IPS-20b (cell line): ENCODE measurements at regions not wholly inside any gene's neighbourhood (a gene's known extent, or its start where the extent isn't known, plus 50 kb on each side); places are given as distances from the start of the nearest gene placed in this dataset.
A peak's percentile ranks its signal among the peaks of the same experiment; 100 is the strongest.
"Not testable (repeated sequence)": the region's sequence is repeated elsewhere in the genome, so short reads cannot be mapped to it uniquely, and the experiment has no call there.

Source experiments
- H3K27ac ChIP-seq: one replicate; pipeline ENCODE4 v1.5.1; 2013; ENCODE audit warnings: low read length
- H3K27me3 ChIP-seq: 2 replicates; pipeline ENCODE4 v1.6.1; 2013; ENCODE audit warnings: mild to moderate bottlenecking, low read length, inconsistent platforms; ENCODE audit not compliant: insufficient read depth
- H3K36me3 ChIP-seq: 2 replicates; pipeline ENCODE4 v1.6.1; 2013; ENCODE audit warnings: low read depth, mild to moderate bottlenecking, inconsistent platforms, low read length, moderate library complexity; ENCODE audit not compliant: insufficient read depth
- H3K4me1 ChIP-seq: 2 replicates; pipeline ENCODE4 v1.6.1; 2013; ENCODE audit warnings: mild to moderate bottlenecking, control low read depth, inconsistent platforms, low read length, moderate library complexity; ENCODE audit not compliant: insufficient read depth
- H3K4me3 ChIP-seq: 2 replicates; pipeline ENCODE4 v1.5.1; 2013; ENCODE audit warnings: mild to moderate bottlenecking, low read length, inconsistent platforms
- H3K9ac ChIP-seq: 2 replicates; pipeline ENCODE4 v1.6.1; 2013; ENCODE audit warnings: low read depth, mild to moderate bottlenecking, inconsistent platforms, low read length, moderate library complexity
- H3K9me3 ChIP-seq: 2 replicates; pipeline ENCODE4 v1.6.1; 2013; ENCODE audit warnings: mild to moderate bottlenecking, low read depth, low read length, inconsistent platforms; ENCODE audit not compliant: insufficient read depth

- not testable (repeated sequence) for H3K4me1 ChIP-seq, H3K9ac ChIP-seq, H3K36me3 ChIP-seq, H3K4me3 ChIP-seq, H3K9me3 ChIP-seq, H3K27ac ChIP-seq
- peaks cover 28% of the 10 kb centered on the region for H3K27me3 ChIP-seq
Observed at GRCh38 chr9:62810811-62811315, 1621.0 kb downstream of the SPATA31A7 start.

DNA sequence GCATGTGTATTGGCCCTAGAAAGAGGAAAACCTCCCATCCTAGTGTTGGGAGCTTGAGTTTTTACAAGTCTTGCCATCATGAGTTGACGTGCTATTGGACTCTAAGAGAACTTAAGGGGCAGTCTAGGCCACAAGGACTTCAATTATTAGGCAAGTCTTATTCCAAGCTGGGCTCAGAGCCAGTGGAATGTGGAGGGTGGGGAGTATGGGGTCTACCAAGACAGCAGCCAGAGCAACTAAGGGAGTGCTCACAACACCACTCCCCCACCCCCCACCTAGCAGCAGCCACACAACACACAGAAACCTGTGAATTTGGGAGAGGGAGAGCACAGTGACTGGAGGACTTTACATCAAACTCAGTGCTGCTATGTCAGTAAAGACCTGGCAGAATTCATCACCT lies 1625.6 kb downstream of the SPATA31A7 start:
- not testable (repeated sequence) for H3K9me3 ChIP-seq, H3K4me3 ChIP-seq, H3K4me1 ChIP-seq, H3K36me3 ChIP-seq, H3K27ac ChIP-seq, H3K9ac ChIP-seq
- H3K27me3 ChIP-seq, result peaks cover 30% of the 10 kb centered on the region

DNA sequence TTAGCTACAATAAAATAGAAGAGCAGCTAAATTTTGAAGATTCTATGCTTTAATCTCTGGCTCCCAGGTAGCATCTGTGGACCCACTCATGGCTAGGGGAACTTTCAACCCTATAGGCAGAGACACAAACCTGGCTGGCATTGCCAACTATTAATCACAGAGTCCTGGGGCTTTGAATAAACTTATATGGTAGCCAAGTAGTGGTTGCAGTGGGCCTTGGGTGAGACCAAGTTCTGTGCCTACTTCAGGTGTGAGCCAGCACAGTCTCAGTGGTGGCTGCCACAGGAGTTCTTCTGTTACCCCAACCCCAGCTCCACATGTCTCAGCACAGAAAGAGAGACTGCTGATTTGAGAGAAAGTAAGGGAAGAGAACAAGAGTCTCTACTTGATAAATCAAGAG lies 1626.5 kb downstream of the SPATA31A7 start:
- H3K36me3 ChIP-seq, H3K9ac ChIP-seq, H3K27ac ChIP-seq, H3K4me1 ChIP-seq, H3K4me3 ChIP-seq, H3K9me3 ChIP-seq: not testable (repeated sequence)
- H3K27me3 ChIP-seq, result peaks cover 30% of the 10 kb centered on the region

DNA sequence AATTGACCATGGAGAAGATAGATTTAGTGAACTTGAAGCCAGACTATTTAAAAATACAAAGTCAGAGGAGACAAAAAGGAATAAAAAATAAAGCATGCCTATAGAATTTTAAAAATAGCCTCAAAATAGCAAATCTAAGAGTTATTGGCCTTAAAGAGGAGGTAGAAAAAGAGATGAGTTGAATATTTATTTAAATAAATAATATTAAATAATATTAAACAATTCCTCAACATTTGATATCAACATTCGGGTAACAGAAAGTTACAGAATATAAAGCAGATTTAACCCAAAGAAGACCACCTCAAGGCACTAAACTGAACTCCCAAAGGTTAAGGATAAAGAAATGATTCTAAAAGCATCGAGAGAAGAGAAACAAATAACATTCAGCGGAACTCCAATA lies 1627.4 kb downstream of the SPATA31A7 start:
- not testable (repeated sequence) for H3K4me3 ChIP-seq, H3K9ac ChIP-seq, H3K27ac ChIP-seq, H3K9me3 ChIP-seq, H3K36me3 ChIP-seq, H3K4me1 ChIP-seq
- H3K27me3 ChIP-seq, result peaks cover 30% of the 10 kb centered on the region

GRCh38 chr9:62822185-62822584 lies 1632.3 kb downstream of the SPATA31A7 start:
- H3K4me3 ChIP-seq, H3K4me1 ChIP-seq, H3K9me3 ChIP-seq, H3K36me3 ChIP-seq, H3K9ac ChIP-seq, H3K27ac ChIP-seq: not testable (repeated sequence)
- H3K27me3 ChIP-seq, result peaks cover 25% of the 10 kb centered on the region

DNA sequence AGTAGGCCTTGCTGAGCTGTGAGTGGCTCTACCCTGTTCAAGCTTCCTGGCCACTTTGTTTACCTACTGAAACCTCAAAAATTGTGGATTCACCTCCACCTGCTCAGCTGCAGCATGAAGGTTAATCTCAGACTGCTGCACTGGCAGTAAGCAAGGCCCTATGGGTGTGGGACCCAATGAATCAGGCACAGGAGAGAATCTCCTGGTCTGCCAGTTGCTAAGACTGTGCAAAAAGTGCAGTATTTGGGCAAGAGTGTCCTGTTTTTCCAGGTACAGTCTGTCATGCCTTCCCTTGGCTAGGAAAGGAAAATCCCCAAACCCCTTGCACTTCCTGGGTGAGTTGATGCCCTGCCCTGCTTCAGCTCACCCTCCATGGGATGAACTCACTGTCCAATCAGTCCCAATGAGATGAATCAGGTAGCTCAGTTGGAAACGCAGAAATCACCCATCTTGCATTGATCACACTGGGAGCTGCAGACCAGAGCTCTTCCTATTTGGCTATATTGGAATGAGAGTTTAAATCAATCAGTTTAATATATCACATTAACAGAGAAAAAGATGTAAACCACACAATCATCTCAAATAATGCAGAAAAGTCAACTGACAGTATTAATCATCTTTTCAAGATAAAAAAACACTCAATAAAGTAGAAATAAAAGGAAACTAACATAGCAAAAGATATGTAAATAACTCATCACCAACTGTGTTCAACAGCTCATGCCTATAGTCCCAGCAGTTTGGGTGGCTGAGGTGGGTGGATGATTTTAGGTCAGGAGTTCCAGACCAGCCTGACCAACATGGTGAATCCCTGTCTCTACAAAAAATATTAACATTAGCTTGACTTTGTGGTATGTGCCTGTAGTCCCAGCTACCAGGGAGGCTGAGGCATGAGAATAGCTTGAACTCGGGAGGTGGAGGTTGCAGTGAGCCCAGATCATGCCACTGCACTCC lies 1638.4 kb downstream of the SPATA31A7 start:
- peaks cover 65% of the 10 kb centered on the region for H3K27me3 ChIP-seq
- not testable (repeated sequence) for H3K36me3 ChIP-seq, H3K9me3 ChIP-seq, H3K4me3 ChIP-seq, H3K4me1 ChIP-seq, H3K27ac ChIP-seq, H3K9ac ChIP-seq

GRCh38 chr9:62830829-62831459 lies 1641.1 kb downstream of the SPATA31A7 start:
- H3K9me3 ChIP-seq, H3K36me3 ChIP-seq, H3K27ac ChIP-seq, H3K4me3 ChIP-seq, H3K4me1 ChIP-seq, H3K9ac ChIP-seq: not testable (repeated sequence)
- peaks cover 71% of the 10 kb centered on the region for H3K27me3 ChIP-seq

GRCh38 chr9:62833323-62834200 lies 1643.7 kb downstream of the SPATA31A7 start:
- H3K9ac ChIP-seq, H3K4me1 ChIP-seq, H3K4me3 ChIP-seq, H3K9me3 ChIP-seq, H3K27ac ChIP-seq, H3K36me3 ChIP-seq: not testable (repeated sequence)
- H3K27me3 ChIP-seq, result peaks cover 73% of the 10 kb centered on the region

- H3K9me3 ChIP-seq, H3K27ac ChIP-seq, H3K4me1 ChIP-seq, H3K36me3 ChIP-seq, H3K4me3 ChIP-seq, H3K9ac ChIP-seq: not testable (repeated sequence)
- H3K27me3 ChIP-seq, result peaks cover 70% of the 10 kb centered on the region
Observed at GRCh38 chr9:62837254-62837911, 1647.5 kb downstream of the SPATA31A7 start.

- H3K4me1 ChIP-seq, H3K27ac ChIP-seq, H3K9me3 ChIP-seq, H3K36me3 ChIP-seq, H3K9ac ChIP-seq: not testable (repeated sequence)
- H3K4me3 ChIP-seq, result peak overlapping the region; percentile 56
- peaks cover 77% of the 10 kb centered on the region for H3K27me3 ChIP-seq
Observed at GRCh38 chr9:62838024-62838718, 1648.3 kb downstream of the SPATA31A7 start.

GRCh38 chr9:62839168-62839567 lies 1649.3 kb downstream of the SPATA31A7 start:
- not testable (repeated sequence) for H3K9me3 ChIP-seq, H3K27ac ChIP-seq, H3K36me3 ChIP-seq, H3K9ac ChIP-seq, H3K4me3 ChIP-seq, H3K4me1 ChIP-seq
- H3K27me3 ChIP-seq, result peaks cover 78% of the 10 kb centered on the region
